K562 (cell line): ENCODE measurements at regions not wholly inside any gene's neighbourhood (a gene's known extent, or its start where the extent isn't known, plus 50 kb on each side); places are given as distances from the start of the nearest gene placed in this dataset.

ENCODE experiments used
- ATAC-seq: fragments of 200-7000 bp; cut with Tn5 transposase; 3 replicates; pipeline ENCODE4 v1.9.1; 2020; ENCODE audit warnings: moderate library complexity
- BruUV-seq: library from RNA; stranded (reverse); fragments of 400-500 nt; replicated peaks from 2 replicates; lab custom pipeline; 2021; lab: Mats Ljungman, UMichigan
- CTCF ChIA-PET: fragments of 300-600 bp; formaldehyde crosslinking; extraction: SDS; loops from one replicate; lab custom pipeline; 2021; ENCODE audit warnings: low intra/inter-chr PET ratio; lab: Yijun Ruan, JAX
- POLR2A ChIA-PET: fragments of 300-600, 350-650 bp; sonication (Branson Sonifier 250); formaldehyde crosslinking; extraction: SDS; loops from one replicate; lab custom pipeline; 2021; ENCODE audit warnings: antibody characterized with exemption, inconsistent platforms; lab: Yijun Ruan, JAX
- DNase-seq, 4 experiments: peaks; one replicate each; pipeline versions ENCODE4 v3.0.0 to v3.0.0-alpha.2; 2011 to 2018; ENCODE audit warnings: low spot score in 3 of 4, mixed read lengths in 3 of 4; ENCODE audit errors: extremely low read depth in 1 of 4
- FAIRE-seq: peaks from 2 replicates; lab custom pipeline; 2011; peaks lifted over from hg19 to GRCh38; lab: Jason Lieb, UNC
- H2AFZ ChIP-seq: 2 replicates; pipeline ENCODE4 v1.6.0; 2011; ENCODE audit warnings: low read depth, low read length, control low read depth, inconsistent platforms
- H3K27ac ChIP-seq: fragments of 200-600 bp; 3 replicates; pipeline ENCODE4 v1.8.0; 2011; ENCODE audit warnings: low read depth, mild to moderate bottlenecking, control low read depth, inconsistent platforms, low read length, moderate library complexity, mixed read lengths; ENCODE audit errors: extremely low read depth
- H3K27me3 ChIP-seq, 2 experiments: fragments of 300-600 bp in 1 of 2; 2 replicates in 1 of 2; 3 replicates in 1 of 2; pipeline versions ENCODE4 v1.6.0 to v1.8.0; 2011; ENCODE audit warnings: inconsistent platforms in 2 of 2, low read length in 2 of 2, mild to moderate bottlenecking in 1 of 2, mixed read lengths in 1 of 2, moderate library complexity in 1 of 2; ENCODE audit not compliant: control insufficient read depth in 2 of 2, insufficient read depth in 2 of 2
- H3K36me3 ChIP-seq: fragments of 300-600 bp; 3 replicates; pipeline ENCODE4 v1.8.0; 2011; ENCODE audit warnings: mild to moderate bottlenecking, low read length, inconsistent platforms; ENCODE audit not compliant: control insufficient read depth, insufficient read depth
- H3K4me1 ChIP-seq, 2 experiments: fragments of 200-600 bp in 1 of 2; replicated peaks in 1 of 2; 2 replicates in 1 of 2; 3 replicates in 1 of 2; pipeline versions ENCODE4 v1.5.1 to v1.8.0; 2011; ENCODE audit warnings: inconsistent platforms in 2 of 2, low read length in 2 of 2, mild to moderate bottlenecking in 1 of 2, mixed read lengths in 1 of 2, moderate library complexity in 1 of 2; ENCODE audit not compliant: control insufficient read depth in 2 of 2, insufficient read depth in 2 of 2
- H3K4me2 ChIP-seq: 2 replicates; pipeline ENCODE4 v1.6.1; 2011; ENCODE audit warnings: low read length, control low read depth, inconsistent platforms, mixed read lengths; ENCODE audit not compliant: insufficient read depth
- H3K4me3 ChIP-seq: fragments of 200-600 bp; sonication (generic), shearing (Covaris generic); 2 replicates; pipeline ENCODE4 v1.5.1; 2016; ENCODE audit warnings: control low read depth, inconsistent platforms
- H3K79me2 ChIP-seq: fragments of 200-600 bp; 3 replicates; pipeline ENCODE4 v1.8.0; 2011; ENCODE audit warnings: low read length, inconsistent platforms; ENCODE audit not compliant: control insufficient read depth, insufficient read depth
- H3K9ac ChIP-seq, 2 experiments: 2 replicates each; pipeline versions ENCODE4 v1.6.0 to v1.6.1; 2011; ENCODE audit warnings: low read depth in 2 of 2, low read length in 2 of 2, control low read depth in 1 of 2, inconsistent platforms in 1 of 2, mild to moderate bottlenecking in 1 of 2, mixed read lengths in 1 of 2; ENCODE audit not compliant: insufficient read depth in 1 of 2
- H3K9me1 ChIP-seq: one replicate; pipeline ENCODE4 v1.6.0; 2011; ENCODE audit warnings: inconsistent platforms, mild to moderate bottlenecking, low read length, moderate library complexity; ENCODE audit not compliant: control insufficient read depth, insufficient read depth
- H3K9me3 ChIP-seq: replicated peaks from 2 replicates; pipeline ENCODE4 v1.5.1; 2011; ENCODE audit warnings: low read depth, low read length, inconsistent platforms; ENCODE audit not compliant: control insufficient read depth, insufficient read depth
- H4K20me1 ChIP-seq: replicated peaks from 2 replicates; pipeline ENCODE4 v1.6.1; 2011; ENCODE audit warnings: low read length, inconsistent platforms, mixed read lengths; ENCODE audit not compliant: control insufficient read depth, insufficient read depth
- DACH1 ChIP-seq: fragments of 450-650 bp; IDR thresholded peaks from 2 replicates; pipeline ENCODE4 v1.6.1; 2018; ENCODE audit not compliant: partially characterized antibody
- EP300 ChIP-seq: IDR thresholded peaks from 2 replicates; pipeline ENCODE4 v1.6.1; 2012; ENCODE audit warnings: low read length, improper control_type of control experiment
- FOSL1 ChIP-seq: fragments of 200-800 bp; sonication (Bioruptor generic); conservative IDR thresholded peaks from 2 replicates; pipeline ENCODE4 v1.6.1; 2016; ENCODE audit warnings: missing genetic modification characterization, missing compliant biosample characterization
- HES1 ChIP-seq: fragments of 450-650 bp; IDR thresholded peaks from 2 replicates; pipeline ENCODE4 v1.6.1; 2016; ENCODE audit warnings: low read depth, mild to moderate bottlenecking, moderate library complexity
- KLF16 ChIP-seq: IDR thresholded peaks from 2 replicates; pipeline ENCODE4 v1.6.1; 2016; ENCODE audit warnings: antibody characterized with exemption
- MTA2 ChIP-seq: fragments of 450-650 bp; IDR thresholded peaks from 2 replicates; pipeline ENCODE4 v1.6.1; 2016; ENCODE audit warnings: low read depth
- MTF1 ChIP-seq: fragments of 250-450 bp; sonication (Bioruptor Pico); IDR thresholded peaks from 2 replicates; pipeline ENCODE4 v1.9.0; 2021; ENCODE audit warnings: moderate library complexity, mild to moderate bottlenecking, inconsistent platforms, borderline replicate concordance
- NR1H2 ChIP-seq: sonication (generic); formaldehyde crosslinking; IDR thresholded peaks from 2 replicates; pipeline ENCODE4 v1.4.0; 2020; ENCODE audit warnings: mild to moderate bottlenecking, missing genetic modification reagents
- NUFIP1 ChIP-seq: fragments of 450-650 bp; IDR thresholded peaks from 2 replicates; pipeline ENCODE4 v1.6.1; 2018; ENCODE audit not compliant: partially characterized antibody
- PHF8 ChIP-seq: fragments of 200-600 bp; sonication (generic); IDR thresholded peaks from 2 replicates; pipeline ENCODE4 v1.6.1; 2012; ENCODE audit warnings: mixed run types, mild to moderate bottlenecking, inconsistent platforms, low read length, moderate library complexity, borderline replicate concordance
- PHTF2 ChIP-seq: fragments of 250-450 bp; sonication (Bioruptor Pico); IDR thresholded peaks from 2 replicates; pipeline ENCODE4 v1.5.0; 2021; ENCODE audit warnings: mild to moderate bottlenecking
- PML ChIP-seq: IDR thresholded peaks from 2 replicates; pipeline ENCODE4 v1.6.1; 2012; ENCODE audit warnings: low read length, inconsistent platforms
- POLR2B ChIP-seq: fragments of 450-650 bp; IDR thresholded peaks from 2 replicates; pipeline ENCODE4 v1.6.1; 2018; ENCODE audit warnings: low read depth; ENCODE audit not compliant: partially characterized antibody
- POLR2G ChIP-seq: fragments of 200-400 bp; formaldehyde crosslinking; IDR thresholded peaks from 2 replicates; pipeline ENCODE4 v1.6.1; 2017; ENCODE audit warnings: low read depth, mild to moderate bottlenecking, antibody characterized with exemption, low read length, moderate library complexity
- RCOR1 ChIP-seq, 2 experiments: IDR thresholded peaks; 2 replicates each; pipeline ENCODE4 v1.6.1; 2012; ENCODE audit warnings: low read depth in 2 of 2, low read length in 2 of 2, borderline replicate concordance in 1 of 2, improper control_type of control experiment in 1 of 2
- YBX1 ChIP-seq: fragments of 450-650 bp; IDR thresholded peaks from 2 replicates; pipeline ENCODE4 v1.7.1; 2016; ENCODE audit warnings: mild to moderate bottlenecking
- ZBTB26 ChIP-seq: fragments of 450-650 bp; formaldehyde crosslinking; IDR thresholded peaks from 2 replicates; pipeline ENCODE4 v1.4.0; 2022; ENCODE audit warnings: missing genetic modification characterization
- ZNF3 ChIP-seq: fragments of 250-450 bp; sonication (Bioruptor Pico); IDR thresholded peaks from 2 replicates; pipeline ENCODE4 v1.5.0; 2021; ENCODE audit warnings: mild to moderate bottlenecking, moderate library complexity
- ZNF311 ChIP-seq: fragments of 250-450 bp; sonication (Bioruptor Pico); IDR thresholded peaks from 2 replicates; pipeline ENCODE4 v1.4.0; 2020; ENCODE audit warnings: mild to moderate bottlenecking, moderate library complexity
- WGBS: fragments of 100-300 bp; shearing (Covaris generic); methylation state at CpG from one replicate; pipeline ENCODE4 v1.1.6; 2016; ENCODE audit warnings: low coverage, mixed read lengths; ENCODE audit not compliant: insufficient coverage; ENCODE audit errors: missing lambda C conversion rate; 5-methylcytosine and 5-hydroxymethylcytosine counted together
- in situ Hi-C: fragments of 300-500 bp; cut with MboI; formaldehyde crosslinking; loops from 4 replicates; pipeline ENCODE4 v1.15.0; 2018; ENCODE audit warnings: inconsistent platforms, mixed read lengths
- intact Hi-C: fragments of 100-400 bp; cut with micrococcal nuclease; formaldehyde crosslinking; loops from 2 replicates; pipeline ENCODE4 v1.14.2; 2022

- no peaks in the 10 kb centered on the region for H3K36me3 ChIP-seq
These were observed 352.5 kb upstream of the GULP1 start for GRCh38 chr2:187939180-187939579.

More at GRCh38 chr2:187939180-187939579, 352.5 kb upstream of the GULP1 start:
- H4K20me1 ChIP-seq: no peaks in the 10 kb centered on the region
- POLR2A ChIA-PET: no interaction called here
- no peak overlapping the region for H3K4me2 ChIP-seq
- H3K4me3 ChIP-seq: no peak overlapping the region
- no peaks in the 10 kb centered on the region for H3K9me3 ChIP-seq
- ATAC-seq (no peak), FAIRE-seq (no peak), DNase-seq (no peak)
- no peak overlapping the region for H2AFZ ChIP-seq
- intact Hi-C loops: no loop called here
- H3K9me1 ChIP-seq: no peaks in the 10 kb centered on the region
- in situ Hi-C loops: no loop called here
- no peak overlapping the region for H3K27ac ChIP-seq
- no peak overlapping the region for H3K9ac ChIP-seq
- WGBS: 0% methylated on average over 1 of the region's 1 CpG
- no peaks in the 10 kb centered on the region for H3K4me1 ChIP-seq
- TF ChIP-seq PHTF2 (CRISPR knock-in tag) (no peak), MTA2 (no peak), HES1 (no peak), ZBTB26 (CRISPR knock-in tag) (no peak), KLF16 (no peak), ZNF311 (no peak), POLR2G (no peak), DACH1 (no peak), POLR2B (no peak), MTF1 (no peak), FOSL1 (tag) (no peak), PHF8 (no peak), EP300 (no peak), RCOR1 (IDR thresholded peaks at IDR 0.05; ENCODE audit: borderline replicate concordance in 1 of 2, low read depth in 2 of 2, low read length in 2 of 2) (no peak), NR1H2 (CRISPR knock-in tag) (no peak), PML (no peak), NUFIP1 (no peak), ZNF3 (CRISPR knock-in tag) (no peak), YBX1 (no peak)
- TF ChIP-seq, all 486 proteins: peak for 0
- no TSS peak for BruUV-seq
- Histone ChIP-seq H3K27me3 (no peaks in the 10 kb centered on the region), H3K79me2 (no peaks in the 10 kb centered on the region)
- CTCF ChIA-PET: no interaction called here
